ENCODE measurements at regions not wholly inside any gene's neighbourhood (a gene's known extent, or its start where the extent isn't known, plus 50 kb on each side); places are given as distances from the start of the nearest gene placed in this dataset.

GRCh38 chr4:31575504-31575903 lies 855.3 kb downstream of the PCDH7 start:
- H3K27ac ChIP-seq (ENCODE audit: low read depth, low read length), result no peak overlapping the region
- no peak overlapping the region for H3K4me3 ChIP-seq (ENCODE audit: low read depth, low read length)
- no peak for DNase-seq (ENCODE audit: low read depth in 4 of 6, low spot score in 6 of 6)

GRCh38 chr4:31580843-31581242 lies 860.7 kb downstream of the PCDH7 start:
- H3K4me3 ChIP-seq (ENCODE audit: low read depth, low read length), result no peak overlapping the region
- H3K36me3 ChIP-seq (ENCODE audit: control insufficient read depth, insufficient read depth, low read length), result no peaks in the 10 kb centered on the region
- H3K9me3 ChIP-seq (ENCODE audit: control insufficient read depth, insufficient read depth, low read length), result no peaks in the 10 kb centered on the region
- no peak for DNase-seq (ENCODE audit: low read depth in 4 of 6, low spot score in 6 of 6)
- H3K4me1 ChIP-seq (ENCODE audit: control insufficient read depth, insufficient read depth, low read length), result no peaks in the 10 kb centered on the region
- no CpG with 5 or more reads among the region's 1 CpG for WGBS (ENCODE audit: insufficient coverage)
- no peaks in the 10 kb centered on the region for H3K27me3 ChIP-seq (ENCODE audit: control insufficient read depth, insufficient read depth, low read length)
- no peak overlapping the region for H3K27ac ChIP-seq (ENCODE audit: low read depth, low read length)

More at GRCh38 chr4:31575504-31575903, 855.3 kb downstream of the PCDH7 start:
- Histone ChIP-seq H3K4me1 (ENCODE audit: control insufficient read depth, insufficient read depth, low read length) (no peaks in the 10 kb centered on the region), H3K9me3 (ENCODE audit: control insufficient read depth, insufficient read depth, low read length) (no peaks in the 10 kb centered on the region), H3K27me3 (ENCODE audit: control insufficient read depth, insufficient read depth, low read length) (no peaks in the 10 kb centered on the region), H3K36me3 (ENCODE audit: control insufficient read depth, insufficient read depth, low read length) (no peaks in the 10 kb centered on the region)
- no CpG with 5 or more reads among the region's 2 CpGs for WGBS (ENCODE audit: insufficient coverage)

- Histone ChIP-seq H3K4me1 (ENCODE audit: control insufficient read depth, insufficient read depth, low read length) (no peaks in the 10 kb centered on the region), H3K27me3 (ENCODE audit: control insufficient read depth, insufficient read depth, low read length) (no peaks in the 10 kb centered on the region), H3K4me3 (ENCODE audit: low read depth, low read length) (no peak overlapping the region), H3K36me3 (ENCODE audit: control insufficient read depth, insufficient read depth, low read length) (no peaks in the 10 kb centered on the region), H3K27ac (ENCODE audit: low read depth, low read length) (no peak overlapping the region), H3K9me3 (ENCODE audit: control insufficient read depth, insufficient read depth, low read length) (no peaks in the 10 kb centered on the region)
- DNase-seq (ENCODE audit: low read depth in 4 of 6, low spot score in 6 of 6), result no peak
- WGBS (ENCODE audit: insufficient coverage), result no CpG with 5 or more reads among the region's 2 CpGs
These were observed 865.3 kb downstream of the PCDH7 start for GRCh38 chr4:31585503-31585902.

GRCh38 chr4:31592293-31592692 lies 872.1 kb downstream of the PCDH7 start:
- Histone ChIP-seq H3K4me3 (ENCODE audit: low read depth, low read length) (no peak overlapping the region), H3K27me3 (ENCODE audit: control insufficient read depth, insufficient read depth, low read length) (no peaks in the 10 kb centered on the region), H3K4me1 (ENCODE audit: control insufficient read depth, insufficient read depth, low read length) (no peaks in the 10 kb centered on the region), H3K36me3 (ENCODE audit: control insufficient read depth, insufficient read depth, low read length) (no peaks in the 10 kb centered on the region), H3K9me3 (ENCODE audit: control insufficient read depth, insufficient read depth, low read length) (no peaks in the 10 kb centered on the region), H3K27ac (ENCODE audit: low read depth, low read length) (no peak overlapping the region)
- no CpG with 5 or more reads among the region's 2 CpGs for WGBS (ENCODE audit: insufficient coverage)
- DNase-seq (ENCODE audit: low read depth in 4 of 6, low spot score in 6 of 6), result no peak

- H3K27me3 ChIP-seq (ENCODE audit: control insufficient read depth, insufficient read depth, low read length), result no peaks in the 10 kb centered on the region
- H3K9me3 ChIP-seq (ENCODE audit: control insufficient read depth, insufficient read depth, low read length), result no peaks in the 10 kb centered on the region
- no peak overlapping the region for H3K4me3 ChIP-seq (ENCODE audit: low read depth, low read length)
- H3K27ac ChIP-seq (ENCODE audit: low read depth, low read length), result no peak overlapping the region
- WGBS (ENCODE audit: insufficient coverage), result 90% methylated on average over 1 of the region's 2 CpGs
- H3K4me1 ChIP-seq (ENCODE audit: control insufficient read depth, insufficient read depth, low read length), result no peaks in the 10 kb centered on the region
- peak in 1 of 6 donors; percentile 12 for DNase-seq (ENCODE audit: low read depth in 4 of 6, low spot score in 6 of 6)
- H3K36me3 ChIP-seq (ENCODE audit: control insufficient read depth, insufficient read depth, low read length), result no peaks in the 10 kb centered on the region
These were observed 875.3 kb downstream of the PCDH7 start for GRCh38 chr4:31595496-31595895.

GRCh38 chr4:31598639-31599038 lies 878.5 kb downstream of the PCDH7 start:
- Histone ChIP-seq H3K9me3 (ENCODE audit: control insufficient read depth, insufficient read depth, low read length) (no peaks in the 10 kb centered on the region), H3K4me1 (ENCODE audit: control insufficient read depth, insufficient read depth, low read length) (no peaks in the 10 kb centered on the region), H3K27ac (ENCODE audit: low read depth, low read length) (no peak overlapping the region), H3K4me3 (ENCODE audit: low read depth, low read length) (no peak overlapping the region), H3K36me3 (ENCODE audit: control insufficient read depth, insufficient read depth, low read length) (no peaks in the 10 kb centered on the region), H3K27me3 (ENCODE audit: control insufficient read depth, insufficient read depth, low read length) (no peaks in the 10 kb centered on the region)
- DNase-seq (ENCODE audit: low read depth in 4 of 6, low spot score in 6 of 6), result no peak
- 100% methylated on average over 3 of the region's 3 CpGs for WGBS (ENCODE audit: insufficient coverage)

- no peak for DNase-seq (ENCODE audit: low read depth in 4 of 6, low spot score in 6 of 6)
- Histone ChIP-seq H3K9me3 (ENCODE audit: control insufficient read depth, insufficient read depth, low read length) (no peaks in the 10 kb centered on the region), H3K36me3 (ENCODE audit: control insufficient read depth, insufficient read depth, low read length) (no peaks in the 10 kb centered on the region), H3K27ac (ENCODE audit: low read depth, low read length) (no peak overlapping the region), H3K4me1 (ENCODE audit: control insufficient read depth, insufficient read depth, low read length) (no peaks in the 10 kb centered on the region), H3K27me3 (ENCODE audit: control insufficient read depth, insufficient read depth, low read length) (no peaks in the 10 kb centered on the region), H3K4me3 (ENCODE audit: low read depth, low read length) (no peak overlapping the region)
These were observed 881.6 kb downstream of the PCDH7 start for GRCh38 chr4:31601793-31602192.

- no peaks in the 10 kb centered on the region for H3K9me3 ChIP-seq (ENCODE audit: control insufficient read depth, insufficient read depth, low read length)
- no peak for DNase-seq (ENCODE audit: low read depth in 4 of 6, low spot score in 6 of 6)
- 79% methylated on average over 6 of the region's 7 CpGs for WGBS (ENCODE audit: insufficient coverage)
- no peaks in the 10 kb centered on the region for H3K36me3 ChIP-seq (ENCODE audit: control insufficient read depth, insufficient read depth, low read length)
- no peaks in the 10 kb centered on the region for H3K27me3 ChIP-seq (ENCODE audit: control insufficient read depth, insufficient read depth, low read length)
- no peak overlapping the region for H3K27ac ChIP-seq (ENCODE audit: low read depth, low read length)
- H3K4me1 ChIP-seq (ENCODE audit: control insufficient read depth, insufficient read depth, low read length), result no peaks in the 10 kb centered on the region
- no peak overlapping the region for H3K4me3 ChIP-seq (ENCODE audit: low read depth, low read length)
These were observed 893.9 kb downstream of the PCDH7 start for GRCh38 chr4:31613946-31614623.

- Histone ChIP-seq H3K36me3 (ENCODE audit: control insufficient read depth, insufficient read depth, low read length) (no peaks in the 10 kb centered on the region), H3K9me3 (ENCODE audit: control insufficient read depth, insufficient read depth, low read length) (no peaks in the 10 kb centered on the region), H3K4me3 (ENCODE audit: low read depth, low read length) (no peak overlapping the region), H3K4me1 (ENCODE audit: control insufficient read depth, insufficient read depth, low read length) (no peaks in the 10 kb centered on the region), H3K27ac (ENCODE audit: low read depth, low read length) (no peak overlapping the region), H3K27me3 (ENCODE audit: control insufficient read depth, insufficient read depth, low read length) (no peaks in the 10 kb centered on the region)
- WGBS (ENCODE audit: insufficient coverage), result 80% methylated on average over 1 of the region's 1 CpG
- DNase-seq (ENCODE audit: low read depth in 4 of 6, low spot score in 6 of 6), result no peak
These were observed 897.5 kb downstream of the PCDH7 start for GRCh38 chr4:31617667-31618066.

- DNase-seq (ENCODE audit: low read depth in 4 of 6, low spot score in 6 of 6), result no peak
- Histone ChIP-seq H3K36me3 (ENCODE audit: control insufficient read depth, insufficient read depth, low read length) (no peaks in the 10 kb centered on the region), H3K4me3 (ENCODE audit: low read depth, low read length) (no peak overlapping the region), H3K27me3 (ENCODE audit: control insufficient read depth, insufficient read depth, low read length) (no peaks in the 10 kb centered on the region), H3K4me1 (ENCODE audit: control insufficient read depth, insufficient read depth, low read length) (no peaks in the 10 kb centered on the region), H3K27ac (ENCODE audit: low read depth, low read length) (no peak overlapping the region), H3K9me3 (ENCODE audit: control insufficient read depth, insufficient read depth, low read length) (no peaks in the 10 kb centered on the region)
- 80% methylated on average over 1 of the region's 2 CpGs for WGBS (ENCODE audit: insufficient coverage)
These were observed 900.3 kb downstream of the PCDH7 start for GRCh38 chr4:31620476-31620875.
